ENCODE measurements at regions not wholly inside any gene's neighbourhood (a gene's known extent, or its start where the extent isn't known, plus 50 kb on each side); places are given as distances from the start of the nearest gene placed in this dataset.

GRCh38 chr1:103348136-103348535, 177.4 kb upstream of the RNPC3 start:
- TF ChIP-seq CTCF (IDR thresholded peaks at IDR 0.05) = no peak
- TF ChIP-seq POLR2A (IDR thresholded peaks at IDR 0.05) = no peak
- DNase-seq = no peak
- H3K9me3 ChIP-seq = no peaks in the 10 kb centered on the region
- no peaks in the 10 kb centered on the region for H3K27me3 ChIP-seq
- no peaks in the 10 kb centered on the region for H3K4me1 ChIP-seq
- H3K4me3 ChIP-seq = no peak overlapping the region
- no peak overlapping the region for H3K27ac ChIP-seq
- no peaks in the 10 kb centered on the region for H3K36me3 ChIP-seq

GRCh38 chr1:103344930-103345329, 180.6 kb upstream of the RNPC3 start:
- Histone ChIP-seq H3K27me3 (no peaks in the 10 kb centered on the region), H3K27ac (no peak overlapping the region), H3K9me3 (no peaks in the 10 kb centered on the region), H3K36me3 (no peaks in the 10 kb centered on the region), H3K4me1 (no peaks in the 10 kb centered on the region), H3K4me3 (no peak overlapping the region)
- no peak for TF ChIP-seq POLR2A (IDR thresholded peaks at IDR 0.05)
- TF ChIP-seq CTCF (IDR thresholded peaks at IDR 0.05) = no peak
- no peak for DNase-seq

GRCh38 chr1:103341377-103341880, 184.1 kb upstream of the RNPC3 start:
- no peak for DNase-seq
- H3K27ac ChIP-seq = no peak overlapping the region
- no peak for TF ChIP-seq CTCF (IDR thresholded peaks at IDR 0.05)
- TF ChIP-seq POLR2A (IDR thresholded peaks at IDR 0.05) = no peak
- no peak overlapping the region for H3K4me3 ChIP-seq
- no peaks in the 10 kb centered on the region for H3K4me1 ChIP-seq
- H3K27me3 ChIP-seq = no peaks in the 10 kb centered on the region
- no peaks in the 10 kb centered on the region for H3K36me3 ChIP-seq
- no peaks in the 10 kb centered on the region for H3K9me3 ChIP-seq

DNA sequence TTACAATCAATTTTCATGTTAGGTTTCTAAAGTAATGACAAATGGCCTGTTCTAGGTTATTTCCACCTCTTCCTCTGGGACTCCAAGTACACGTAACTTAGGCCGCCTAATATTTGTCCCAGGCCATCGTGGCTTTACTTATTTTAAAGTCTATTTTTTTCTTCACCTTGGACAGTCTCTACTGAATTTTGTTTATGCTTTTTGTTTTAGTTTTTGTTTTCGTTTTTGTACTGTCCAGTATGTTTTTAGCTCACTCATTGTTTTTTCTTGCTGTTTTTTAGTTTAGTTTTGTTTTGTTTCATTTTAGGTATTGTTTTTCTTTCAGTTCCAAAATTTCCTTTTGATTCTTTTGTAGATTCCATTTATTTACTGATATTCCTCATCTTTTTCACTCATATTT, 187.7 kb upstream of the RNPC3 start:
- Histone ChIP-seq H3K4me1 (no peaks in the 10 kb centered on the region), H3K4me3 (no peak overlapping the region), H3K9me3 (no peaks in the 10 kb centered on the region), H3K27me3 (no peaks in the 10 kb centered on the region), H3K27ac (no peak overlapping the region), H3K36me3 (no peaks in the 10 kb centered on the region)
- DNase-seq = no peak
- TF ChIP-seq POLR2A (IDR thresholded peaks at IDR 0.05) (no peak), CTCF (IDR thresholded peaks at IDR 0.05) (no peak)

GRCh38 chr1:103336408-103336807, 189.1 kb upstream of the RNPC3 start:
- DNase-seq = no peak
- H3K27ac ChIP-seq = no peak overlapping the region
- no peaks in the 10 kb centered on the region for H3K9me3 ChIP-seq
- H3K36me3 ChIP-seq = no peaks in the 10 kb centered on the region
- no peak overlapping the region for H3K4me3 ChIP-seq
- TF ChIP-seq POLR2A (IDR thresholded peaks at IDR 0.05) (no peak), CTCF (IDR thresholded peaks at IDR 0.05) (no peak)
- H3K4me1 ChIP-seq = no peaks in the 10 kb centered on the region
- H3K27me3 ChIP-seq = no peaks in the 10 kb centered on the region

DNA sequence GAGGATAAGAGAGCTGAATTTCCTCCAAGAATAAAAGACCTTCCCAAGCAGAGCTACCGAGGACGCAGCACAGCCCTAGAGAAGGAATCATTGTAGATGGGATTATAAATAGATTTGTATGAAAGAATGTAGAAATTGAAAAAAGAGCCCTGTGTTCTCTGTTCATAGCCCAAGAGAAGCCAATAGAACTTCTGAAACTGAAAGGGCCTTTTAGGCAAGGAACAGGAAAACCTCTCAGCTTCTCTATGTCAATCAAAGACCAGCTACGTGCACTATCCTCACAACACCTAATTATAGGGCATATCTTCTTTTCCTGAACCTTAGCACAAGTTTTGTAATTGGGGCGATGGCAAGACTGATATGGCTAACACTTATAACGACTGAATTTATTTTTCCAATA, 192.4 kb upstream of the RNPC3 start:
- no peak for DNase-seq
- TF ChIP-seq CTCF (IDR thresholded peaks at IDR 0.05) = no peak
- TF ChIP-seq POLR2A (IDR thresholded peaks at IDR 0.05) = no peak
- H3K36me3 ChIP-seq = no peaks in the 10 kb centered on the region
- H3K27me3 ChIP-seq = no peaks in the 10 kb centered on the region
- no peak overlapping the region for H3K4me3 ChIP-seq
- no peak overlapping the region for H3K27ac ChIP-seq
- H3K9me3 ChIP-seq = no peaks in the 10 kb centered on the region
- H3K4me1 ChIP-seq = no peaks in the 10 kb centered on the region

All from Peyer's patch (tissue), 4 donors.